GM12878 (cell line): ENCODE measurements at regions not wholly inside any gene's neighbourhood (a gene's known extent, or its start where the extent isn't known, plus 50 kb on each side); places are given as distances from the start of the nearest gene placed in this dataset.

ENCODE experiments used
- ATAC-seq: fragments of 200-7000 bp; cut with Tn5 transposase; 3 replicates; pipeline ENCODE4 v1.9.1; 2020; ENCODE audit warnings: mild to moderate bottlenecking, moderate library complexity
- BruUV-seq: library from RNA; stranded (reverse); fragments of 400-500 nt; replicated peaks from 2 replicates; lab custom pipeline; 2021; lab: Mats Ljungman, UMichigan
- CTCF ChIA-PET: fragments of 300-600 bp; sonication (Branson Sonifier 250); formaldehyde crosslinking; extraction: SDS; loops from one replicate; lab custom pipeline; 2021; ENCODE audit warnings: inconsistent platforms; lab: Yijun Ruan, JAX
- POLR2A ChIA-PET: fragments of 350-600 bp; formaldehyde crosslinking; extraction: SDS; loops from one replicate; lab custom pipeline; 2021; ENCODE audit warnings: inconsistent platforms; lab: Charles Lee
- RAD21 ChIA-PET: fragments of 300-600 bp; sonication (Branson Sonifier 250); formaldehyde crosslinking; loops from one replicate; lab custom pipeline; 2023; ENCODE audit warnings: antibody characterized with exemption; ENCODE audit not compliant: unreplicated experiment; lab: Charles Lee
- SMC1A ChIA-PET: fragments of 300-600 bp; sonication (Branson Sonifier 250); formaldehyde crosslinking; loops from one replicate; lab custom pipeline; 2023; ENCODE audit not compliant: unreplicated experiment, uncharacterized antibody; lab: Charles Lee
- DNase-seq: peaks from one replicate; pipeline ENCODE4 v3.0.0-alpha.2; 2011; ENCODE audit warnings: low read depth, low spot score
- FAIRE-seq: peaks from 3 replicates; lab custom pipeline; 2011; peaks lifted over from hg19 to GRCh38; lab: Jason Lieb, UNC
- H2AFZ ChIP-seq: 2 replicates; pipeline ENCODE4 v1.6.0; 2011; ENCODE audit warnings: low read depth, low read length, control low read depth; ENCODE audit not compliant: control insufficient read depth
- H3K27ac ChIP-seq: 2 replicates; pipeline ENCODE4 v1.5.1; 2011; ENCODE audit warnings: control low read depth; ENCODE audit not compliant: control insufficient read depth, insufficient read depth
- H3K27me3 ChIP-seq, 2 experiments: replicated peaks in 1 of 2; 2 replicates each; pipeline versions ENCODE4 v1.6.0 to v1.6.1; 2011; ENCODE audit warnings: low read length in 1 of 2; ENCODE audit not compliant: control insufficient read depth in 2 of 2, insufficient read depth in 2 of 2
- H3K36me3 ChIP-seq, 2 experiments: 2 replicates each; pipeline ENCODE4 v1.5.1; 2011; ENCODE audit warnings: low read length in 1 of 2; ENCODE audit not compliant: control insufficient read depth in 2 of 2, insufficient read depth in 2 of 2
- H3K4me1 ChIP-seq: 2 replicates; pipeline ENCODE4 v1.6.1; 2011; ENCODE audit warnings: mild to moderate bottlenecking, low read length, moderate library complexity, mixed read lengths; ENCODE audit not compliant: control insufficient read depth, insufficient read depth
- H3K4me2 ChIP-seq: 2 replicates; pipeline ENCODE4 v1.6.0; 2011; ENCODE audit warnings: control low read depth; ENCODE audit not compliant: control insufficient read depth, insufficient read depth
- H3K4me3 ChIP-seq: fragments of 200-600 bp; sonication (generic); 2 replicates; pipeline ENCODE4 v1.5.1; 2016
- H3K79me2 ChIP-seq: 2 replicates; pipeline ENCODE4 v1.6.0; 2011; ENCODE audit warnings: low read length; ENCODE audit not compliant: control insufficient read depth, insufficient read depth
- H3K9ac ChIP-seq: 2 replicates; pipeline ENCODE4 v1.8.0; 2011; ENCODE audit warnings: low read length, control low read depth, mixed read lengths; ENCODE audit not compliant: control insufficient read depth, insufficient read depth
- H3K9me3 ChIP-seq: replicated peaks from 3 replicates; pipeline ENCODE4 v1.5.1; 2011; ENCODE audit warnings: mild to moderate bottlenecking, low read length; ENCODE audit not compliant: control insufficient read depth, insufficient read depth
- H4K20me1 ChIP-seq: 2 replicates; pipeline ENCODE4 v1.6.0; 2011; ENCODE audit not compliant: control insufficient read depth, insufficient read depth
- CREB1 ChIP-seq: IDR thresholded peaks from 2 replicates; pipeline ENCODE4 v1.6.1; 2012; ENCODE audit warnings: low read depth, mild to moderate bottlenecking, inconsistent platforms
- HCFC1 ChIP-seq: fragments of 150-350 bp; IDR thresholded peaks from 2 replicates; pipeline ENCODE4 v1.6.1; 2014; ENCODE audit warnings: low read length
- KAT2A ChIP-seq: conservative IDR thresholded peaks from 2 replicates; pipeline ENCODE4 v1.6.1; 2011; ENCODE audit warnings: low read depth, low read length; ENCODE audit not compliant: control insufficient read depth
- ZBED1 ChIP-seq: IDR thresholded peaks from 2 replicates; pipeline ENCODE4 v1.6.1; 2016; ENCODE audit warnings: borderline replicate concordance
- ZSCAN29 ChIP-seq: fragments of 450-650 bp; IDR thresholded peaks from 2 replicates; pipeline ENCODE4 v1.6.1; 2017; ENCODE audit warnings: mild to moderate bottlenecking, moderate library complexity
- WGBS: methylation state at CpG from one replicate; pipeline ENCODE4 v1.1.6; 2016; ENCODE audit warnings: low lambda C conversion rate; ENCODE audit not compliant: insufficient replicate concordance, insufficient coverage; ENCODE audit errors: missing lambda C conversion rate; 5-methylcytosine and 5-hydroxymethylcytosine counted together
- in situ Hi-C: fragments of 300-500 bp; cut with MboI; formaldehyde crosslinking; loops from 9 replicates; pipeline ENCODE4 v1.14.3; 2018; ENCODE audit warnings: mixed read lengths
- intact Hi-C: fragments of 100-400 bp; cut with micrococcal nuclease; formaldehyde crosslinking; loops from one replicate; pipeline ENCODE4 v1.14.2; 2022; ENCODE audit not compliant: unreplicated experiment
- TF ChIP-seq, protein P1 (sequence below): IDR thresholded peaks from 2 replicates; pipeline ENCODE4 v1.6.1; 2011; ENCODE audit warnings: low read depth, low read length, improper control_type of control experiment, borderline replicate concordance
- TF ChIP-seq, protein P2 (sequence below): IDR thresholded peaks from 2 replicates; pipeline ENCODE4 v1.6.1; 2012; ENCODE audit warnings: low read depth, low read length, improper control_type of control experiment
- TF ChIP-seq, protein P3 (sequence below): fragments of 450-650 bp; formaldehyde crosslinking; IDR thresholded peaks from 2 replicates; pipeline ENCODE4 v1.5.0; 2022; ENCODE audit warnings: mild to moderate bottlenecking, missing genetic modification characterization

DNA sequence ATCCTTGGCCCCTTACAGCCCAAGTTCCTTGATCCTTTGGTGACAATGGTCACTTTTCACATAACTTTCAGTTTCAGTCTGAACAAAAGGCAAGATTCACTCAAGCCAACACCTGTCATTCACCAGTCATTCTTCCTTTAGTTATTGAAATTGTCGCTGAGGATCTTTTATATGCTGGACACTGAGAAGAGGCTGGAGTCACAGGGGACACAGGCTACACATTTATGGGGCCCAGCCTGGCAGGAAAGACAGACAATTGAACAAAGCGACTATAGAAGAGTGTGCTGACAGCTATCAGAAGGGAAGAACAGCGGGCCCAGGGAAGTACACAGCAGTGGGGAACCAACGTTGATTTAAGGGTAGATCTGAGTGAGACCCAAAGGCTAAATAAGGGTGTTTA lies 69.8 kb upstream of the PROK2 start:
- ChIA-PET SMC1A (no interaction called here), RAD21 (no interaction called here), CTCF (interaction anchor here (1.1 kb wide), 1 partner anchor 11 kb away, joined by 3 read pairs; no protein-coding TSS in a partner anchor), POLR2A (no interaction called here)
- Histone ChIP-seq H3K9me3 (no peaks in the 10 kb centered on the region), H3K79me2 (no peaks in the 10 kb centered on the region), H4K20me1 (no peaks in the 10 kb centered on the region), H2AFZ (no peak overlapping the region), H3K27ac (no peak overlapping the region), H3K4me1 (no peaks in the 10 kb centered on the region), H3K27me3 (peaks cover 0 to 6% of the 10 kb centered on the region in 2 experiments; a peak in 2 of 4 replicates), H3K4me3 (no peak overlapping the region), H3K4me2 (no peak overlapping the region), H3K36me3 (no peaks in the 10 kb centered on the region), H3K9ac (no peak overlapping the region)
- FAIRE-seq, result no peak
- 59% methylated on average over 4 of the region's 4 CpGs for WGBS
- no peak for ATAC-seq
- BruUV-seq, result no TSS peak
- in situ Hi-C loops (no loop called here), intact Hi-C loops (loop anchor here (5.0 kb wide), 1 partner anchor 142 kb away; no protein-coding TSS in a partner anchor)
- TF ChIP-seq ZSCAN29 (no peak), ZBED1 (no peak), KAT2A (no peak), CREB1 (no peak), HCFC1 (no peak)
- TF ChIP-seq, protein P1, sequence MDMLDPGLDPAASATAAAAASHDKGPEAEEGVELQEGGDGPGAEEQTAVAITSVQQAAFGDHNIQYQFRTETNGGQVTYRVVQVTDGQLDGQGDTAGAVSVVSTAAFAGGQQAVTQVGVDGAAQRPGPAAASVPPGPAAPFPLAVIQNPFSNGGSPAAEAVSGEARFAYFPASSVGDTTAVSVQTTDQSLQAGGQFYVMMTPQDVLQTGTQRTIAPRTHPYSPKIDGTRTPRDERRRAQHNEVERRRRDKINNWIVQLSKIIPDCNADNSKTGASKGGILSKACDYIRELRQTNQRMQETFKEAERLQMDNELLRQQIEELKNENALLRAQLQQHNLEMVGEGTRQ, result no peak
- TF ChIP-seq, protein P2, sequence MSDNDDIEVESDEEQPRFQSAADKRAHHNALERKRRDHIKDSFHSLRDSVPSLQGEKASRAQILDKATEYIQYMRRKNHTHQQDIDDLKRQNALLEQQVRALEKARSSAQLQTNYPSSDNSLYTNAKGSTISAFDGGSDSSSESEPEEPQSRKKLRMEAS, result no peak
- TF ChIP-seq, protein P3, sequence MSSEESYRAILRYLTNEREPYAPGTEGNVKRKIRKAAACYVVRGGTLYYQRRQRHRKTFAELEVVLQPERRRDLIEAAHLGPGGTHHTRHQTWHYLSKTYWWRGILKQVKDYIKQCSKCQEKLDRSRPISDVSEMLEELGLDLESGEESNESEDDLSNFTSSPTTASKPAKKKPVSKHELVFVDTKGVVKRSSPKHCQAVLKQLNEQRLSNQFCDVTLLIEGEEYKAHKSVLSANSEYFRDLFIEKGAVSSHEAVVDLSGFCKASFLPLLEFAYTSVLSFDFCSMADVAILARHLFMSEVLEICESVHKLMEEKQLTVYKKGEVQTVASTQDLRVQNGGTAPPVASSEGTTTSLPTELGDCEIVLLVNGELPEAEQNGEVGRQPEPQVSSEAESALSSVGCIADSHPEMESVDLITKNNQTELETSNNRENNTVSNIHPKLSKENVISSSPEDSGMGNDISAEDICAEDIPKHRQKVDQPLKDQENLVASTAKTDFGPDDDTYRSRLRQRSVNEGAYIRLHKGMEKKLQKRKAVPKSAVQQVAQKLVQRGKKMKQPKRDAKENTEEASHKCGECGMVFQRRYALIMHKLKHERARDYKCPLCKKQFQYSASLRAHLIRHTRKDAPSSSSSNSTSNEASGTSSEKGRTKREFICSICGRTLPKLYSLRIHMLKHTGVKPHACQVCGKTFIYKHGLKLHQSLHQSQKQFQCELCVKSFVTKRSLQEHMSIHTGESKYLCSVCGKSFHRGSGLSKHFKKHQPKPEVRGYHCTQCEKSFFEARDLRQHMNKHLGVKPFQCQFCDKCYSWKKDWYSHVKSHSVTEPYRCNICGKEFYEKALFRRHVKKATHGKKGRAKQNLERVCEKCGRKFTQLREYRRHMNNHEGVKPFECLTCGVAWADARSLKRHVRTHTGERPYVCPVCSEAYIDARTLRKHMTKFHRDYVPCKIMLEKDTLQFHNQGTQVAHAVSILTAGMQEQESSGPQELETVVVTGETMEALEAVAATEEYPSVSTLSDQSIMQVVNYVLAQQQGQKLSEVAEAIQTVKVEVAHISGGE, result no peak
- DNase-seq, result no peak
